Epidermal melanocyte (primary cell): ENCODE measurements at regions not wholly inside any gene's neighbourhood (a gene's known extent, or its start where the extent isn't known, plus 50 kb on each side); places are given as distances from the start of the nearest gene placed in this dataset.
"Not testable (repeated sequence)": the region's sequence is repeated elsewhere in the genome, so short reads cannot be mapped to it uniquely, and the experiment has no call there.

ENCODE experiments used
- DNase-seq: peaks from one replicate; pipeline ENCODE4 v3.0.0; 2011; ENCODE audit warnings: low spot score; ENCODE audit not compliant: insufficient read length

- no peak for DNase-seq
These were observed 429.5 kb downstream of the BUD13 start for GRCh38 chr11:116343270-116343669.

GRCh38 chr11:116342148-116342547 is 430.6 kb downstream of the BUD13 start:
- no peak for DNase-seq

- DNase-seq = no peak
These were observed 433.3 kb downstream of the BUD13 start for GRCh38 chr11:116339306-116340098.

DNA sequence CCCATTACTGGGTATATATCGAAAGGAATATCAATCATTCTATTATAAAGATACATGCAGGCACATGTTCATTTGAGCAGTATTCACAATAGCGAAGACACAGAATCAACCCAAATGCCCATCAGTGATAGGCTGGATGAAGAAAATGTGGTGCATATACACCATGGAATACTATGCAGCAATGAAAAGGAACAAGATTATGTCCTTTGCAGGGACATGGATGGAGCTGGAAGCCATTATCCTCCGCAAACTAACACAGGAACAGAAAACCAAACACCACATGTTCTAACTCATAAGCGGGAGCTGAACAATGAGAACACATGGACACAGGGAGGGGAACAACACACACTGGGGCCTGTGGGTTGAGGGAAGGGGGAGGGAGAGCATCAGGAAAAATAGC is 434.3 kb downstream of the BUD13 start:
- DNase-seq = not testable (repeated sequence)

GRCh38 chr11:116336540-116336939 is 436.2 kb downstream of the BUD13 start:
- no peak for DNase-seq

DNA sequence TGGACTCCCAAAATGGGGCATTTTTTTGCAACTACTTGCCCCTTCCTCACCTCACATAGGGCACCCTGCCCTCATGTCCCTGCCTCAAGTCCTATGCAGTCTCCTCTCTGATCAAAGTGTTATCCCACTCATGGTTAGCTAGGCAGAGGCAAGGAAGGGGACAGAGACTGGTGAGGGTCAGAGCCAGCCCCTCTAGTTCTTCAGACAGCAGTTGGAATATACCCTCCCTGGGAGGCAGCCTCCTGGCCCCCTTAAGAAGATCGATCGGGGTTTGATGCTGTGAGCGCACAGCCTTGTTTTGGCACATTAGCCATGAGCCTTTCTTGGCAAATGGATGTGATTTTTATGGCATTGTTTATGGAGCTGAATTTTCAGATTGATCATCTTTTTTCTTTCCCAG is 436.9 kb downstream of the BUD13 start:
- DNase-seq = no peak

GRCh38 chr11:116335078-116335477 is 437.7 kb downstream of the BUD13 start:
- DNase-seq = no peak

DNA sequence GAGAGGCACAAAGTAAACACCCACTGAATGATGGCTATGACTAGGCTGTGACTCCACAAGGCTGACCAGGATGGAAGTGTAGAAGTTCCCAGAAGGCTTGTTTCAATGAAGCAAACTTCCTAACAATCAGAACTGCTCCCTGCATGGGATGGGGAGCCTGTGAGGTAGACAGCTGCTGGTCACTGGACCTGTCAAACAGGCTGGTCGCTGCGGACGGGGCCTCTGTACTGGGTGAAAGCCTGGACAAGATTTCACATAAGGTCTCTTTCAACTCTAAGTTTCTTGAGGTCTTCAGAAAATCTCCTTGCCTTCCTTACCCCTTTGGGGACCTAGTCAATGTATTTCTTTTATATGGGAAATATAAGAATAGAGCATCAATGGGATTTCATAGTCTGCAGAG is 438.2 kb downstream of the BUD13 start:
- DNase-seq = no peak

GRCh38 chr11:116333001-116333535 is 439.7 kb downstream of the BUD13 start:
- DNase-seq = no peak

DNA sequence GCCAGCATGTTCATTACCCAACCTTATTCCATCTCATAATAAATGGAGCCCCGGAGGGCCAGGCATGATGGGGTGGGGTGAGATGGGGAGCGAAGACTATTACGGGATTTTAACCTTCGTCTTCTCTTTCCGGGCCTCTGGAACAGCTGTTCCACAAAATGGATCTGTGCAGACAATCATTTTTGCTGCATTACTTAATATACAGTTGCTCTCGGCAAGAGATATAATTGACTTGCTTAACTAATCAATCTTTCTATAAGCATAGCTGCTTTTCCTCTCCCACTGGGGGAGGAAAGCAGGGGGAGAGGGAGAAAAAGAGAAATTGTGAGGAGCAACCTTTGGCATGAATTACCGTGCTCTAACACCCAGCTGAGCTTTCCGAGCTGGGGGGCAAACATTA is 440.4 kb downstream of the BUD13 start:
- no peak for DNase-seq

DNA sequence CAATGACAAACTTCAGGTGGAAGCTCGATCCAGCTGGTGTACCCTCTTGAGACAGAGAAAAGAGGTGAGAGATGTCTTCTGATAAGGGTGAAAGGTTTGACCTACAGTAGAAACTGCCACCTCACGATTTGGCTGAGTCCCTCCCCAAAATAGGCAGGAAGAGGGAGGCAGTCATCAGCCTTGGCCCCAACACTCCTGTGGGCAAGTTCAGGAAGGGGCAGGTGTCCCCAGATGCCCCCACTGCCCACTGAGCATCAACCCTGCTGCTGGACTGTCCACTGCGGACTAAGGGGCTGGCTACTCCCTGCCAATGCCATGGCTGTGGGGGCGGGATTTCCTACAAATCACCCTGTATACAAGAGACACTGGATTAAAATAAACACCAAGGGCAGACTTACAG is 441.4 kb downstream of the BUD13 start:
- no peak for DNase-seq

DNA sequence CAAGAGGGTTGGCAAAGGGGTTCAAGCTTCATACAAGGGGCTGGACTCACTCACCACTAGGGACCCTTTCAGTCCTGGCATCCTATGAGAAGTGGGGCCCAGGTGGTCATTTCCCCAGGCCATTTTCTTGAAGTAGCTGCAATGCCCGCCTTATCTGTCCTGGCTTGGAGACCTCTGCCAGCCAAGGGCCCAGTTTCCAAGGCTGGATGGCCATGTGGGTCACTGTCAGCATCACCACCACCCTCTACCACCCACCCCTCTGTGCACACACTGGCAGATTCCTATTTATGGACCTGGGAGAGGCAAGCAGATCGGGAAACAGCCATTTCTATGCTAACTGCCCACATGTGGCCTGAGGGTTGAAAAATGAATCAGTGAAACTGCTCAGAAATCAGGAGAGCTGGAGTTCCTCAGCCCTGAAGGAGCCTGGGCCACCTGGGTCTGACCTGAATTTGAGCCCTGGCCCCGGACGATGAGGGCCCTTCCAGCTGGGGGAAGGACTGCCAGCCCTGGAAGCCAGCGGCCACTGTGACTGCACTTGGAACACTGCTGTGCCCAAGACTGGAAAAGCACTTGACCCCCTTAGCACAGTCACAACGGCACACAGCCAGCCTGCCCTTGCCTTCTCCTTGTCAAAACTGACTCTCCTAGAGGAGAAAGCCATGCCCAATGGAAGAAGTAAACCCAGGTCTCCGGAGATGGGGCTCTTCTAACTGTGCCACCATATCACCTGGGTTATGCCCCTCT is 442.2 kb downstream of the BUD13 start:
- no peak for DNase-seq

DNA sequence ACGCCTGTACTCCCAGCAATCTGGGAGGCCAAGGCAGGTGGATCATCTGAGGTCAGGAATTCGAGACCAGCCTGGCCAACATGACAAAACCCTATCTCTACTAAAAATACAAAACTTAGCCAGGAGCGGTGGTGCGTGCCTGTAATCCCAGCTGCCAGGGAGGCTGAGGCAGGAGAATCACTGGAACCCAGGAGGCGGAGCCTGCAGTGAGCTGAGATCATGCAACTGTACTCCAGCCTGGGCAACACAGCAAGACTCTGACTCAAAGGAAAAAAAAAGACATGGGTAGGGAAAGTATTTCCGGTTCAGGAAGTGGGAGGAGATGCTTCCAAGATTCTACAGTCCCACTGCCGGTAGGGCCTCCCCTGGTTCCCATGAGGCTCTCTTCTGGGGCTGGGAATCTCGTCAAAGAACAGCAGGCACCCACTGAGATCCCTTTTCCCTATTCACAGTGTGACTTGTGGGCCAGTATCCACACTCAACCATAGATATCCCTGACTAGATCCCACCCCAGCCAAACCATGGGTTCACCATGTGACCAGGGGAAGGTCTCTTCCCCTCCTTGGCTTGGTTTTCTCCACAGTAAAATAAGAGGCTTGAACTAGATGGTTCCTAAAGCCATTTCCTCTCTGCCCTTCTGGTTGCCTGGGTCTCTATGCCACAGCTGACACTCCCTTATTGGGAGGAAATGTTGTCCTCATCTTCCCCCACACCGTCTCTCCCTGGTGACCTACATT is 443.3 kb downstream of the BUD13 start:
- DNase-seq = no peak

DNA sequence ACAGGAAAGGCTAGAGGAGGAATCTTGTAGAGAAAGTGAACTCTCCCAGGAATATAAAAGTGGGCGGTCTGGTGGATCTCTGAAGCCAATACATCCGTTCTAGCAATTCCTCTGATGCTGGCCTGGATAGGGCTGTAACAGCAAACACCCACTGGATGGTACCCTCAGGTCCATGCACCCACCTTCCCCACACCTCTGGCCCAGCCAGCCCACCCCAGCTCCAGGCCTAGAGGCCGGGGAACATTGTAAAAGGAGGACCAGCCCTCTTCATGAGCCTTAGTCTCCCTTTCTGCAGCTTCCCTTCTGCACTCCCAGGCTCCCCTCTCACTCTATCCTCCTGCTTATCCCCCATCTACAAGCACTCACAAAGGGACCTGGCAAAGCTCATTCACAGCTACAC is 443.9 kb downstream of the BUD13 start:
- DNase-seq = no peak

GRCh38 chr11:116328391-116328790 is 444.4 kb downstream of the BUD13 start:
- DNase-seq = no peak

GRCh38 chr11:116326146-116326545 is 446.6 kb downstream of the BUD13 start:
- DNase-seq = no peak

DNA sequence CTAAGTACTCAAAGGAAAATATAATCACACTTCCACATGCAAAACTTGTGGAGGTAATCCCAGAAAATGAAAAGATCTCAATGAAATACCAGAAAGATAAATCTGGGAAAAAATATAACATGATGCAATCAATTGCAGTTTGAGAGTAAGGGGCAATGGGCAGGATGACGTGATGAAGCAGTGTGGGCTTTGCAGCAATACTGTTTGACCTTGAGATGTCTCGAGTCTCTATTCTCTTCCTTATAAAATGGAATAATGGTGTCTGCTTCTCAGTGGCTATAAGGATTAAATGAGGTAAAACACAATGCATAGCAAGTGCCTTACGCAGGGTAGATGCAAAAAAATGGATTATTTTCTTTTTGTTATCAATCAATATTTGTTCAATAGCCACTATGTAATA is 447.5 kb downstream of the BUD13 start:
- DNase-seq = no peak

DNA sequence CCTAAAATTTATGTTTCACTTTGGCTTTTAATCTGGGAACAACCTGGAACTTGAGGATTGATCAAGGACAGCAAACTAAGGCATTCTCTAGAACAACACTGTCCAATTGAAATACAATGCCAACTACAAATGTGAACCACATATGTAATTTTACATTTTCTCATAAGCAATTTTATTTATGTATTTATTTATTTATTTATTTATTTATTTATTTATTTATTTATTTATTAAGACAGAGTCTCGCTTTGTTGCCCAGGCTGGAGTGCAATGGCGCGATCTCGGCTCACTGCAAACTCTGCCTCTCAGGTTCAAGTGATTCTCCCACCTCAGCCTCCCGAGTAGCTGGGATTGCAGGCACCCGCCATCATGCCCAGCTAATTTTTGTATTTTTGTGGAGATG is 448.7 kb downstream of the BUD13 start:
- DNase-seq = not testable (repeated sequence)

DNA sequence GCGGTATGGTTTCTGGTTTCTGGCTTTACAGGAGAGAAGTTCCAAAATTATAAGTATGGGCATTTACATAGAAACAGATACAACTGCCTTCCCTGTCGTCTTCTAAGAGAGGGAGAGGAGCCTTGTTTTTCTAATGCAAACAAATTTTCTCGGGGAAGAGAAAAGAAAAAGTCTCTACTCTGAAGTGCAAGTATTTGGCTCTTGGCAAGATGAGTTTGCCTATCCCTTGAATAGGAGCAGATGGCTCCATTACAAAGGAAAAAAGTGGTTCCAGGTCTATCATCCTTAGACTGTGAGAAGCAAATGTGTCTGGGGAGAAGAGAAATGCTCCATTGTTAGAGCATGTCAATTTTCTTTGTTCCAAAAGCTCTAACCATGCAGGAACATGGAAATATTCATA is 455.6 kb downstream of the BUD13 start:
- no peak for DNase-seq

DNA sequence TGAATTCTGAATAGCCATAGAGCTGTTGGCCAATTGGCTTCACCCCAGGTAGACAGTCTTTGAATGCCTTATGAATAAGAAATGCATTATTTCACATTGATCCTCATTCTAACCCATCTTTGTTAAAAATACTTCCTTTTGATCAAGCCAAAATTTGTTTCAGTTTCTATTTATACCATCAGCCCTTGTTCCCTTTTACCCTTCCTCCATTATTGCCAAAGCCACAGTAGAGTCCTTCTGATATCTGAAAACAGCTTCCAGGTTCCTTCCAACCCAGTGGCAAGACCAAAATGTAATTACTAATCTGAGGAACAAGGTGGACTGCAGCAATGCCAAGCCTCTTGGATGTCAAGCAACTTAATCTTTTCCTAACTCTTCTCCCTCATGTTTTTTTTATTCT is 458.8 kb downstream of the BUD13 start:
- DNase-seq = no peak

- DNase-seq = no peak
These were observed 460.0 kb downstream of the BUD13 start for GRCh38 chr11:116312570-116313391.
